GM23338 (cell line): ENCODE measurements at regions not wholly inside any gene's neighbourhood (a gene's known extent, or its start where the extent isn't known, plus 50 kb on each side); places are given as distances from the start of the nearest gene placed in this dataset.

Experiments used
- ATAC-seq: fragments of 200-7000 bp; cut with Tn5 transposase; 3 replicates; pipeline ENCODE4 v1.9.1; 2020
- DNase-seq: peaks from one replicate; pipeline ENCODE4 v3.0.0-alpha.2; 2015; ENCODE audit warnings: low spot score
- H2AFZ ChIP-seq: fragments of 200-600 bp; sonication (generic); 2 replicates; pipeline ENCODE4 v1.8.0; 2016; ENCODE audit warnings: antibody characterized with exemption, mild to moderate bottlenecking, moderate library complexity
- H3F3A ChIP-seq: fragments of 200-600 bp; sonication (generic); replicated peaks from 2 replicates; pipeline ENCODE4 v1.8.0; 2017; ENCODE audit warnings: antibody characterized with exemption, mixed run types, low read depth
- H3K27ac ChIP-seq: fragments of 200-600 bp; sonication (generic); 2 replicates; pipeline ENCODE4 v1.6.1; 2016; ENCODE audit warnings: low read depth
- H3K27me3 ChIP-seq: fragments of 200-600 bp; sonication (generic); 2 replicates; pipeline ENCODE4 v1.8.0; 2016; ENCODE audit warnings: mild to moderate bottlenecking, mixed run types, moderate library complexity; ENCODE audit not compliant: insufficient read depth
- H3K36me3 ChIP-seq: fragments of 200-600 bp; sonication (generic); 2 replicates; pipeline ENCODE4 v1.8.0; 2016; ENCODE audit warnings: mild to moderate bottlenecking; ENCODE audit not compliant: insufficient read depth
- H3K4me1 ChIP-seq: fragments of 200-600 bp; sonication (generic); 2 replicates; pipeline ENCODE4 v1.8.0; 2016; ENCODE audit warnings: mild to moderate bottlenecking, moderate library complexity; ENCODE audit not compliant: insufficient read depth
- H3K4me2 ChIP-seq: fragments of 200-600 bp; sonication (generic); 2 replicates; pipeline ENCODE4 v1.7.1; 2017; ENCODE audit warnings: mixed run types
- H3K4me3 ChIP-seq: fragments of 200-600 bp; sonication (generic); 2 replicates; pipeline ENCODE4 v1.6.1; 2016; ENCODE audit warnings: mixed run types
- H3K79me2 ChIP-seq: fragments of 200-600 bp; sonication (generic); replicated peaks from 2 replicates; pipeline ENCODE4 v1.8.0; 2017; ENCODE audit warnings: mild to moderate bottlenecking; ENCODE audit not compliant: insufficient read depth
- H3K9me2 ChIP-seq: fragments of 200-600 bp; sonication (generic); 2 replicates; pipeline ENCODE4 v1.8.0; 2017; ENCODE audit not compliant: insufficient read depth
- H4K20me1 ChIP-seq: fragments of 200-600 bp; sonication (generic); replicated peaks from 2 replicates; pipeline ENCODE4 v1.8.0; 2017; ENCODE audit warnings: mild to moderate bottlenecking; ENCODE audit not compliant: insufficient read depth
- H3K27ac Mint-ChIP-seq: 2 replicates; pipeline ENCODE4 v1.8.0; 2020; ENCODE audit warnings: inconsistent platforms, mild to moderate bottlenecking, moderate library complexity, mixed read lengths
- H3K27me3 Mint-ChIP-seq: 3 replicates; pipeline ENCODE4 v1.8.0; 2022; ENCODE audit warnings: low read depth, mild to moderate bottlenecking, moderate library complexity, mixed read lengths, inconsistent platforms; ENCODE audit not compliant: insufficient read depth, poor library complexity
- H3K36me3 Mint-ChIP-seq: 3 replicates; pipeline ENCODE4 v1.8.0; 2021; ENCODE audit warnings: low read depth, mild to moderate bottlenecking, inconsistent platforms, moderate library complexity, mixed read lengths
- H3K4me1 Mint-ChIP-seq: 3 replicates; pipeline ENCODE4 v1.8.0; 2020; ENCODE audit warnings: mild to moderate bottlenecking, inconsistent platforms, mixed read lengths
- H3K4me3 Mint-ChIP-seq: 3 replicates; pipeline ENCODE4 v1.8.0; 2021; ENCODE audit warnings: moderate library complexity, mild to moderate bottlenecking, inconsistent platforms, mixed read lengths
- H3K9me3 Mint-ChIP-seq: 3 replicates; pipeline ENCODE4 v1.8.0; 2020; ENCODE audit warnings: moderate library complexity, mild to moderate bottlenecking, inconsistent platforms, mixed read lengths
- CREB1 ChIP-seq: fragments of 250-450 bp; sonication (Bioruptor Pico); IDR thresholded peaks from 2 replicates; pipeline ENCODE4 v1.5.0; 2020; ENCODE audit warnings: low read depth, mild to moderate bottlenecking, moderate library complexity
- EZH2 ChIP-seq: fragments of 200-600 bp; sonication (generic); IDR thresholded peaks from one replicate; pipeline ENCODE4 v1.8.0; 2017; ENCODE audit warnings: antibody characterized with exemption, mild to moderate bottlenecking, low read depth; ENCODE audit not compliant: unreplicated experiment
- EZH2phosphoT487 ChIP-seq: fragments of 200-600 bp; sonication (generic); IDR thresholded peaks from one replicate; pipeline ENCODE4 v1.8.1; 2018; ENCODE audit warnings: antibody characterized with exemption; ENCODE audit not compliant: unreplicated experiment
- POLR2AphosphoS5 ChIP-seq: IDR thresholded peaks from 2 replicates; pipeline ENCODE4 v1.6.1; 2016; ENCODE audit warnings: antibody characterized with exemption, low read depth
- STAT1 ChIP-seq: IDR thresholded peaks from one replicate; pipeline ENCODE4 v1.6.1; 2016; ENCODE audit warnings: antibody characterized with exemption; ENCODE audit not compliant: unreplicated experiment
- ZNF114 ChIP-seq: fragments of 250-450 bp; sonication (Bioruptor Pico); IDR thresholded peaks from 2 replicates; pipeline ENCODE4 v1.5.0; 2020; ENCODE audit warnings: mild to moderate bottlenecking, moderate library complexity
- ZNF331 ChIP-seq: fragments of 250-450 bp; sonication (Bioruptor Pico); IDR thresholded peaks from 2 replicates; pipeline ENCODE4 v1.5.0; 2020; ENCODE audit warnings: low read depth, mild to moderate bottlenecking, moderate library complexity
- TF ChIP-seq, protein P1 (sequence below): fragments of 250-450 bp; sonication (Bioruptor Pico); IDR thresholded peaks from 2 replicates; pipeline ENCODE4 v1.5.0; 2020; ENCODE audit warnings: mild to moderate bottlenecking, moderate library complexity

DNA sequence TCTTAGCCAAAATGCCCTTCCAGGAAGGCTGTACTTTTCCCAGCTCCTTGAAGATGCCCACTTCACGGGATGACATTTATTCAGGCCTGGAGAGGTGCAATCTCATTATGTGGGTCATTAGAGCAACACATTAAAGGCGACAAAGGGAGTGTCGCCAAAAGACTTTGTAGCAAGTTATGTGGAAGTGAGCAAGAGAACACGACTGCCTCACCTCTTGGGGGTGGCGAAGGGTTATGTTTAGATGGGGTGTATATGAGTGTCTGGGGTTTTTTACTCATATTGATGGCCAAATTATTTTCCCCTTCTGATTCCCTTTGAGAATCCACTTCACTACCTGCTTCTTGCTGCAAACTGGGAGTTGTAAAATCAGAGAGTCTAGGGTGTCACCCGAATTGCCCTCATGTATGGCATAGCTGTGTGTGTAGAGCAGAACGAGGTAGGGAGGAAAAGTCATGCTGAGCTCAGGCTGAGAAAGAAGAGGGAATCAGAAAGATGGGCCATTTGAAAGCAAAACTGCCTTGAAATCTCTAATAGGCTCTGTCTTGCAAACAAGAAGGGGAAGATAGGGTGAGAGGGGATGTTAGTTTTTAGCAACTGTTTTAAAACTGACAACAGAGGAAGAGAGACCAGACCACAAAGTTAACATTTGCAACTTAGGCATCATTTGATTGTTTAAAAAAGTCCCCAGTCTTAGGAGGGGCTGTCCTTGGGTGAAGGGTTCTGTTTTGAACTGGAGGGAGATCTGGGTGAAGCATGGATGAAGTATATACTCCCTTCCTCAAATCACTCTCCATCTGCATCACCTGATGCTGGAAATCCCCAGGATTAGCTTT, 97.1 kb upstream of the IL12B start (continued):
- TF ChIP-seq, protein P1, sequence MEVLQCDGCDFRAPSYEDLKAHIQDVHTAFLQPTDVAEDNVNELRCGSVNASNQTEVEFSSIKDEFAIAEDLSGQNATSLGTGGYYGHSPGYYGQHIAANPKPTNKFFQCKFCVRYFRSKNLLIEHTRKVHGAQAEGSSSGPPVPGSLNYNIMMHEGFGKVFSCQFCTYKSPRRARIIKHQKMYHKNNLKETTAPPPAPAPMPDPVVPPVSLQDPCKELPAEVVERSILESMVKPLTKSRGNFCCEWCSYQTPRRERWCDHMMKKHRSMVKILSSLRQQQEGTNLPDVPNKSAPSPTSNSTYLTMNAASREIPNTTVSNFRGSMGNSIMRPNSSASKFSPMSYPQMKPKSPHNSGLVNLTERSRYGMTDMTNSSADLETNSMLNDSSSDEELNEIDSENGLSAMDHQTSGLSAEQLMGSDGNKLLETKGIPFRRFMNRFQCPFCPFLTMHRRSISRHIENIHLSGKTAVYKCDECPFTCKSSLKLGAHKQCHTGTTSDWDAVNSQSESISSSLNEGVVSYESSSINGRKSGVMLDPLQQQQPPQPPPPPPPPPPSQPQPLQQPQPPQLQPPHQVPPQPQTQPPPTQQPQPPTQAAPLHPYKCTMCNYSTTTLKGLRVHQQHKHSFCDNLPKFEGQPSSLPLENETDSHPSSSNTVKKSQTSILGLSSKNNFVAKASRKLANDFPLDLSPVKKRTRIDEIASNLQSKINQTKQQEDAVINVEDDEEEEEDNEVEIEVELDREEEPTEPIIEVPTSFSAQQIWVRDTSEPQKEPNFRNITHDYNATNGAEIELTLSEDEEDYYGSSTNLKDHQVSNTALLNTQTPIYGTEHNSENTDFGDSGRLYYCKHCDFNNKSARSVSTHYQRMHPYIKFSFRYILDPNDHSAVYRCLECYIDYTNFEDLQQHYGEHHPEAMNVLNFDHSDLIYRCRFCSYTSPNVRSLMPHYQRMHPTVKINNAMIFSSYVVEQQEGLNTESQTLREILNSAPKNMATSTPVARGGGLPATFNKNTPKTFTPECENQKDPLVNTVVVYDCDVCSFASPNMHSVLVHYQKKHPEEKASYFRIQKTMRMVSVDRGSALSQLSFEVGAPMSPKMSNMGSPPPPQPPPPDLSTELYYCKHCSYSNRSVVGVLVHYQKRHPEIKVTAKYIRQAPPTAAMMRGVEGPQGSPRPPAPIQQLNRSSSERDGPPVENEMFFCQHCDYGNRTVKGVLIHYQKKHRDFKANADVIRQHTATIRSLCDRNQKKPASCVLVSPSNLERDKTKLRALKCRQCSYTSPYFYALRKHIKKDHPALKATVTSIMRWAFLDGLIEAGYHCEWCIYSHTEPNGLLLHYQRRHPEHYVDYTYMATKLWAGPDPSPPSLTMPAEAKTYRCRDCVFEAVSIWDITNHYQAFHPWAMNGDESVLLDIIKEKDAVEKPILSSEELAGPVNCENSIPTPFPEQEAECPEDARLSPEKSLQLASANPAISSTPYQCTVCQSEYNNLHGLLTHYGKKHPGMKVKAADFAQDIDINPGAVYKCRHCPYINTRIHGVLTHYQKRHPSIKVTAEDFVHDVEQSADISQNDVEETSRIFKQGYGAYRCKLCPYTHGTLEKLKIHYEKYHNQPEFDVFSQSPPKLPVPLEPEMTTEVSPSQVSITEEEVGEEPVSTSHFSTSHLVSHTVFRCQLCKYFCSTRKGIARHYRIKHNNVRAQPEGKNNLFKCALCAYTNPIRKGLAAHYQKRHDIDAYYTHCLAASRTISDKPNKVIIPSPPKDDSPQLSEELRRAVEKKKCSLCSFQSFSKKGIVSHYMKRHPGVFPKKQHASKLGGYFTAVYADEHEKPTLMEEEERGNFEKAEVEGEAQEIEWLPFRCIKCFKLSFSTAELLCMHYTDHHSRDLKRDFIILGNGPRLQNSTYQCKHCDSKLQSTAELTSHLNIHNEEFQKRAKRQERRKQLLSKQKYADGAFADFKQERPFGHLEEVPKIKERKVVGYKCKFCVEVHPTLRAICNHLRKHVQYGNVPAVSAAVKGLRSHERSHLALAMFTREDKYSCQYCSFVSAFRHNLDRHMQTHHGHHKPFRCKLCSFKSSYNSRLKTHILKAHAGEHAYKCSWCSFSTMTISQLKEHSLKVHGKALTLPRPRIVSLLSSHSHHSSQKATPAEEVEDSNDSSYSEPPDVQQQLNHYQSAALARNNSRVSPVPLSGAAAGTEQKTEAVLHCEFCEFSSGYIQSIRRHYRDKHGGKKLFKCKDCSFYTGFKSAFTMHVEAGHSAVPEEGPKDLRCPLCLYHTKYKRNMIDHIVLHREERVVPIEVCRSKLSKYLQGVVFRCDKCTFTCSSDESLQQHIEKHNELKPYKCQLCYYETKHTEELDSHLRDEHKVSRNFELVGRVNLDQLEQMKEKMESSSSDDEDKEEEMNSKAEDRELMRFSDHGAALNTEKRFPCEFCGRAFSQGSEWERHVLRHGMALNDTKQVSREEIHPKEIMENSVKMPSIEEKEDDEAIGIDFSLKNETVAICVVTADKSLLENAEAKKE: no peak
- TF ChIP-seq CREB1 (no peak), EZH2 (no peak), POLR2AphosphoS5 (no peak), EZH2phosphoT487 (no peak)

DNA sequence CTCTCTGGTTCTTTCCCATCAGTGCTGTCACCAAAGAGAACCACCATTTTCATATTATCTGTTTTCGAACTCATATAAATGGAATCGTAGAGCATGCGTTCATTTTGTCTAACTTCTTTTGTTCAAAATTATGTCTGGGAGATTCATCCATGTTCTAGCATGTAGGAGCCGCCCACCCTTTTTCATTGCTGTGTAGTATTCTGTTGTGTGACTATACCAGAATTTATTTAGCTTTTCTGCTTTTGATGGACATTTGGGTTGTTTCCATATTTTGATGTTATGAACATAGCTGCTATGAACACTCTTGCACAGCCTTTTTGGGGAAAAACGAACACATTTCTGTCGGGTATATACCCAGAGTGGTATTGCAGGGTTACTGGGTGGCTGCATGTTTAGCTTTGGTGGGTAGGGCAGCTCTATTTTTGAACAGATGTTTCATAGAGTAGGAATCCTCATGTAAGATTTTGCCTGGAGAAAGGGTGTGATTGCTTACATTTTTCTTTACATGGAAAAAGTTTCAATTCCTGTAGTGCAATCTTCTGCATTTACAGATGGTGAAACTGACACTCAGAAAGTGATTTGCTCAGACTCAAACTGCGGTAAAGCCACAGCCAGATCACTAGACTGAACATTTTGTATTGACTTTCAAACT, 100.2 kb upstream of the IL12B start:
- Histone ChIP-seq H3K4me3 (no peak overlapping the region), H3K4me1 (no peaks in the 10 kb centered on the region), H3K27ac (no peak overlapping the region), H2AFZ (no peak overlapping the region), H3K79me2 (no peaks in the 10 kb centered on the region), H3K36me3 (no peaks in the 10 kb centered on the region), H4K20me1 (no peaks in the 10 kb centered on the region), H3F3A (no peaks in the 10 kb centered on the region), H3K27me3 (no peaks in the 10 kb centered on the region), H3K4me2 (no peak overlapping the region), H3K9me2 (0 out of 2 replicates have a peak, but pooled peaks cover 9% of the 10 kb centered on the region)
- peaks cover 6% of the 10 kb centered on the region for H3K4me1 Mint-ChIP-seq
- no peaks in the 10 kb centered on the region for H3K36me3 Mint-ChIP-seq
- H3K4me3 Mint-ChIP-seq: no peak overlapping the region
- H3K27me3 Mint-ChIP-seq: peaks cover 1% of the 10 kb centered on the region
- no peaks in the 10 kb centered on the region for H3K9me3 Mint-ChIP-seq
- ATAC-seq: no peak
- H3K27ac Mint-ChIP-seq: no peak overlapping the region
- DNase-seq: no peak
- TF ChIP-seq POLR2AphosphoS5 (no peak), STAT1 (no peak), ZNF114 (CRISPR knock-in tag) (no peak), ZNF331 (no peak), EZH2phosphoT487 (no peak)
- TF ChIP-seq, protein P1: no peak
